ENCODE measurements at regions not wholly inside any gene's neighbourhood (a gene's known extent, or its start where the extent isn't known, plus 50 kb on each side); places are given as distances from the start of the nearest gene placed in this dataset.

- Histone ChIP-seq H3K4me1 (ENCODE audit: insufficient read depth, low read length) (no peaks in the 10 kb centered on the region), H3K27me3 (ENCODE audit: insufficient read depth, low read length) (no peaks in the 10 kb centered on the region), H3K4me3 (ENCODE audit: low read length) (no peak overlapping the region), H3K27ac (ENCODE audit: low read depth, low read length) (no peak overlapping the region), H3K36me3 (ENCODE audit: insufficient read depth, low read length) (no peaks in the 10 kb centered on the region), H3K9me3 (ENCODE audit: insufficient read depth, low read depth, low read length) (peaks cover 4% of the 10 kb centered on the region; the same call in 1 of the 2 replicates), H3K9ac (ENCODE audit: low read depth, low read length) (no peak overlapping the region)
- 100% methylated on average over 1 of the region's 2 CpGs for WGBS
Measured at GRCh38 chr1:96034006-96034405, 687.6 kb upstream of the PTBP2 start.

DNA sequence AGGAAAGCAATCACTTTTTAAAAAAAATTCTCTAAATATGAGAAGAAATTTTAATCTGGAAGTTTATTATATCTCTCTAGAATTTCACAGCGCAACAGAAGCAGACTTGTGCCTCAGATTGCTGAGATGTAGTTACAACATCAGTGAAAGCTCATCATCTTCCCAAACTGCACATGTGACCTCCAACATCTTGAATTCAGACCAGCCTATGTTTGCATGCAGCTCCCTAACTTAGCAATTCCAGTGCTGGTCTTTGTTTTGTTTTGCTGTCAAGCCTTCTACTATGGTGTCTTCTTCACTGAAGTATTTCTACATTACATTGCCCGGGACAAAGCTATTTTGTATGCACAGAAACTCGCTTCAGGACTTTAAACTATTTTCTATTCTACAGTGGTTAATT, 684.8 kb upstream of the PTBP2 start:
- Histone ChIP-seq H3K27ac (ENCODE audit: low read depth, low read length) (no peak overlapping the region), H3K9me3 (ENCODE audit: insufficient read depth, low read depth, low read length) (no peaks in the 10 kb centered on the region), H3K27me3 (ENCODE audit: insufficient read depth, low read length) (no peaks in the 10 kb centered on the region), H3K4me3 (ENCODE audit: low read length) (no peak overlapping the region), H3K36me3 (ENCODE audit: insufficient read depth, low read length) (no peaks in the 10 kb centered on the region), H3K9ac (ENCODE audit: low read depth, low read length) (no peak overlapping the region), H3K4me1 (ENCODE audit: insufficient read depth, low read length) (no peaks in the 10 kb centered on the region)
- WGBS = 100% methylated on average over 2 of the region's 3 CpGs

DNA sequence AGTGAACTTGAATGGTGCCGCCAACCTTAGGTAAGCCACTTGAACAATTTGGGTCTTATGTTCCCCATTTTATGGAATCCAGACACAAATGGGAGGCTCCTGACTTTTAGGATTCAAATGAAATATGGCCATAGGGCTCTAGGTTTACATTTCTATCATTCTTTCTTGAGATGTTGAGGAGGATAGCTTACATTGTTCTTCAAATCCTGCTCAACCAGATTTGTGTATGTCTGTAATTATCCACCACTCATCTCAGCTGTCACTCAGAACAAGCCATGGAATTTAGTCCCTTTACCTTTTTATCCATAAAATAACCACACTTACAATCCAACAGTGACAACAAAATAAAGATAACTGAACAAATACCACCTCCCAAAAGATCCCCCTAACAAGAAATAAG, 682.9 kb upstream of the PTBP2 start:
- WGBS = 90% methylated on average over 1 of the region's 1 CpG
- no peaks in the 10 kb centered on the region for H3K36me3 ChIP-seq (ENCODE audit: insufficient read depth, low read length)

DNA sequence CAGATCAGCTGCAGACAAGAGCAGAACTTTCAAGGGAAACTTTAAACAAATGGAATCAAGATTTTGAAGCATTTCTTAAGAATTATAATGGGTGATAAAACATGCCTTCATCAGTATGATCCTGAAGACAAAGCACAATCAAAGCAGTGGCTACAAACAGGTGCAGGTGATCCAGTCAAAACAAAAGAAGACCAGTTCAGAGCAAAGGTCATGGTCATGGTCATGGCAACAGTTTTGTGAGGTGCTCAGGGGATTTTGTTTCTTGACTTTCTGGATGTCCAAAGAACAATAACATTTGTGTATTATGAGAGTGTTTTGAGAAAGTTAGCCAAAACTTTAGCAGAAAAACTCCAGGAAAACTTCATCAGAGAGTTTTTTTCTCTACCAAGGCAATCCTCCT, 681.7 kb upstream of the PTBP2 start:
- no peaks in the 10 kb centered on the region for H3K9me3 ChIP-seq (ENCODE audit: insufficient read depth, low read depth, low read length)
- no peaks in the 10 kb centered on the region for H3K4me1 ChIP-seq (ENCODE audit: insufficient read depth, low read length)
- H3K36me3 ChIP-seq (ENCODE audit: insufficient read depth, low read length) = no peaks in the 10 kb centered on the region
- H3K9ac ChIP-seq (ENCODE audit: low read depth, low read length) = no peak overlapping the region
- H3K4me3 ChIP-seq (ENCODE audit: low read length) = no peak overlapping the region
- H3K27ac ChIP-seq (ENCODE audit: low read depth, low read length) = no peak overlapping the region
- no peaks in the 10 kb centered on the region for H3K27me3 ChIP-seq (ENCODE audit: insufficient read depth, low read length)

More for the DNA sequence above, 682.9 kb upstream of the PTBP2 start:
- Histone ChIP-seq H3K27ac (ENCODE audit: low read depth, low read length) (no peak overlapping the region), H3K4me1 (ENCODE audit: insufficient read depth, low read length) (no peaks in the 10 kb centered on the region), H3K9me3 (ENCODE audit: insufficient read depth, low read depth, low read length) (no peaks in the 10 kb centered on the region), H3K9ac (ENCODE audit: low read depth, low read length) (no peak overlapping the region), H3K4me3 (ENCODE audit: low read length) (no peak overlapping the region), H3K27me3 (ENCODE audit: insufficient read depth, low read length) (no peaks in the 10 kb centered on the region)

GRCh38 chr1:96041470-96041869, 680.1 kb upstream of the PTBP2 start:
- no peaks in the 10 kb centered on the region for H3K36me3 ChIP-seq (ENCODE audit: insufficient read depth, low read length)
- no peak overlapping the region for H3K27ac ChIP-seq (ENCODE audit: low read depth, low read length)
- H3K9ac ChIP-seq (ENCODE audit: low read depth, low read length) = no peak overlapping the region
- H3K4me1 ChIP-seq (ENCODE audit: insufficient read depth, low read length) = no peaks in the 10 kb centered on the region
- no peaks in the 10 kb centered on the region for H3K9me3 ChIP-seq (ENCODE audit: insufficient read depth, low read depth, low read length)
- H3K27me3 ChIP-seq (ENCODE audit: insufficient read depth, low read length) = no peaks in the 10 kb centered on the region
- no peak overlapping the region for H3K4me3 ChIP-seq (ENCODE audit: low read length)
- 93% methylated on average over 3 of the region's 4 CpGs for WGBS

- WGBS = 90% methylated on average over 2 of the region's 2 CpGs
- H3K4me1 ChIP-seq (ENCODE audit: insufficient read depth, low read length) = no peaks in the 10 kb centered on the region
- no peak overlapping the region for H3K4me3 ChIP-seq (ENCODE audit: low read length)
- H3K36me3 ChIP-seq (ENCODE audit: insufficient read depth, low read length) = no peaks in the 10 kb centered on the region
- H3K9me3 ChIP-seq (ENCODE audit: insufficient read depth, low read depth, low read length) = no peaks in the 10 kb centered on the region
- no peaks in the 10 kb centered on the region for H3K27me3 ChIP-seq (ENCODE audit: insufficient read depth, low read length)
- H3K9ac ChIP-seq (ENCODE audit: low read depth, low read length) = no peak overlapping the region
- H3K27ac ChIP-seq (ENCODE audit: low read depth, low read length) = no peak overlapping the region
Measured at GRCh38 chr1:96048572-96049212, 672.9 kb upstream of the PTBP2 start.

GRCh38 chr1:96049759-96050409, 671.7 kb upstream of the PTBP2 start:
- no peak overlapping the region for H3K9ac ChIP-seq (ENCODE audit: low read depth, low read length)
- no peaks in the 10 kb centered on the region for H3K36me3 ChIP-seq (ENCODE audit: insufficient read depth, low read length)
- WGBS = 100% methylated on average over 3 of the region's 3 CpGs
- H3K9me3 ChIP-seq (ENCODE audit: insufficient read depth, low read depth, low read length) = no peaks in the 10 kb centered on the region
- no peak overlapping the region for H3K4me3 ChIP-seq (ENCODE audit: low read length)
- H3K27me3 ChIP-seq (ENCODE audit: insufficient read depth, low read length) = no peaks in the 10 kb centered on the region
- H3K4me1 ChIP-seq (ENCODE audit: insufficient read depth, low read length) = no peaks in the 10 kb centered on the region
- no peak overlapping the region for H3K27ac ChIP-seq (ENCODE audit: low read depth, low read length)

DNA sequence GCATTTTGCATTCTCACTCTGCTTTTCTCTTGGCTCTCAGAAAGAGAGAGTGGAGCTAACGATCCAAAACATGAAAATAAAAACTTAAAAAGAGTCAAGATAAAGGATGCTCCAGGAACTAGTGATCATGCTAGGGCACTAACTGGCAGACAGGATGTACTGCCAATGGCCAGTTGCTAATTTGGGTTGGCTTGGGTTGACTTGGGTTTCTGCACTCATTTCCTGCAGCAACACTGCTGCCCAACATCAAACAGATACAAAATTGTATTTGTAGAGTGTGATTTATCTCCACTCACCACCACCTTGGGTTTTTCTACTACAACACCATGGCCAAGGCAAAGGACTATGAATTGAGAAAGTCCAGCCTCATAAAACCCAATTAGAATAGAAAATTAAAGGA, 662.3 kb upstream of the PTBP2 start:
- 100% methylated on average over 1 of the region's 1 CpG for WGBS
- H3K4me3 ChIP-seq (ENCODE audit: low read length) = no peak overlapping the region

GRCh38 chr1:96059736-96060135, 661.8 kb upstream of the PTBP2 start:
- H3K36me3 ChIP-seq (ENCODE audit: insufficient read depth, low read length) = 0 out of 2 replicates have a peak, but pooled peaks cover 2% of the 10 kb centered on the region
- peaks cover 20% of the 10 kb centered on the region for H3K9me3 ChIP-seq (ENCODE audit: insufficient read depth, low read depth, low read length)
- H3K4me1 ChIP-seq (ENCODE audit: insufficient read depth, low read length) = peaks cover 18% of the 10 kb centered on the region
- no peaks in the 10 kb centered on the region for H3K27me3 ChIP-seq (ENCODE audit: insufficient read depth, low read length)
- no peak overlapping the region for H3K9ac ChIP-seq (ENCODE audit: low read depth, low read length)
- WGBS = 95% methylated on average over 3 of the region's 3 CpGs
- H3K4me3 ChIP-seq (ENCODE audit: low read length) = no peak overlapping the region
- no peak overlapping the region for H3K27ac ChIP-seq (ENCODE audit: low read depth, low read length)

More for the DNA sequence above, 662.3 kb upstream of the PTBP2 start:
- Histone ChIP-seq H3K27ac (ENCODE audit: low read depth, low read length) (no peak overlapping the region), H3K9ac (ENCODE audit: low read depth, low read length) (no peak overlapping the region), H3K27me3 (ENCODE audit: insufficient read depth, low read length) (no peaks in the 10 kb centered on the region), H3K4me1 (ENCODE audit: insufficient read depth, low read length) (peaks cover 18% of the 10 kb centered on the region), H3K9me3 (ENCODE audit: insufficient read depth, low read depth, low read length) (peaks cover 20% of the 10 kb centered on the region), H3K36me3 (ENCODE audit: insufficient read depth, low read length) (0 out of 2 replicates have a peak, but pooled peaks cover 2% of the 10 kb centered on the region)

DNA sequence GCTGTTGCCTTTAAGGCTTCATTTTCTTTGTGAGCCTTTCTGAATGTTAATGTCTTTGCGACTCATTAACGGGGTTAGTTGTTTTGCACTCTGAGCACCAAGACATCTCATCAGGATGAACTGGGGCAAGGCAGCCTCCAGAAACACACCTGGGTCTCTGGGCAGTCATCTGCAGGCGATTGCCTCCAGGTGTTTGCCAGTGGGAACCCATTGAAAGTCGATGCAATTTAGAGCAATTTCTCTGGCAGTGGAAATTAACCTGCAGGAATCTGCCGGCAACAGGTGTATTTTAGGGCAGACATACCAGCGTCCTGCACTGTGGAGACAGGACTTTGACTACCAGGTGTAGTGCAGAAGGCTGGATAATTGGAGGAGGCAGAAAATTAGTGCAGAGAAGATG, 661.0 kb upstream of the PTBP2 start:
- Histone ChIP-seq H3K27me3 (ENCODE audit: insufficient read depth, low read length) (no peaks in the 10 kb centered on the region), H3K9me3 (ENCODE audit: insufficient read depth, low read depth, low read length) (peaks cover 20% of the 10 kb centered on the region), H3K36me3 (ENCODE audit: insufficient read depth, low read length) (0 out of 2 replicates have a peak, but pooled peaks cover 2% of the 10 kb centered on the region), H3K27ac (ENCODE audit: low read depth, low read length) (no peak overlapping the region), H3K4me3 (ENCODE audit: low read length) (no peak overlapping the region), H3K9ac (ENCODE audit: low read depth, low read length) (no peak overlapping the region), H3K4me1 (ENCODE audit: insufficient read depth, low read length) (peaks cover 18% of the 10 kb centered on the region)
- WGBS = 59% methylated on average over 6 of the region's 6 CpGs

DNA sequence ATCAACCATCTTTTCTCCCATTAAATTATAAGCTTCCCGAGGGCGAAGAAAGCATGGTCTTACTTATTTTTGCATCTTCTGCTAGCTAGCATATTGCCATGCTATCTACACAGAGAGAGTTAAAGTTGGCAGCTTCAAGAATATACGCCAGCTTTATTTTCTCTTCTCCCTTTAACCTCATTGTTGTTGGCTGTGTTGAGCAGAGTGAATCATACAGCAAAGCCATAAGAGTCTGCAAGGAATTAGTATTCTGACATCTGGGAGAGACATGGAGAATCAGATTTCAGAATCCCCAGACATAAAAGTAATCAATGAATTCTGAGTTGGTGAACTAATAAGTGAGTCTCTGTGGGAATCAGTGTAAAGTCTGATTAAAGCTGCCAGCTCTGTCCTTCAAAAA, 649.6 kb upstream of the PTBP2 start:
- no peaks in the 10 kb centered on the region for H3K4me1 ChIP-seq (ENCODE audit: insufficient read depth, low read length)
- no peak overlapping the region for H3K4me3 ChIP-seq (ENCODE audit: low read length)
- no peaks in the 10 kb centered on the region for H3K9me3 ChIP-seq (ENCODE audit: insufficient read depth, low read depth, low read length)
- H3K9ac ChIP-seq (ENCODE audit: low read depth, low read length) = no peak overlapping the region
- 90% methylated on average over 3 of the region's 3 CpGs for WGBS
- H3K36me3 ChIP-seq (ENCODE audit: insufficient read depth, low read length) = no peaks in the 10 kb centered on the region
- no peaks in the 10 kb centered on the region for H3K27me3 ChIP-seq (ENCODE audit: insufficient read depth, low read length)
- H3K27ac ChIP-seq (ENCODE audit: low read depth, low read length) = no peak overlapping the region
